ENCODE measurements at regions not wholly inside any gene's neighbourhood (a gene's known extent, or its start where the extent isn't known, plus 50 kb on each side); places are given as distances from the start of the nearest gene placed in this dataset.

GRCh38 chr5:96157841-96158291 lies 196.2 kb upstream of the ELL2 start:
- DNase-seq = peak; percentile 9 to 14

GRCh38 chr5:96157077-96157780 lies 195.6 kb upstream of the ELL2 start:
- peak in 1 of 2 experiments; percentile 2 for DNase-seq

- DNase-seq = no peak
Observed at GRCh38 chr5:96155147-96155546, 193.5 kb upstream of the ELL2 start.

GRCh38 chr5:96151891-96152290 lies 190.2 kb upstream of the ELL2 start:
- no peak for DNase-seq

- DNase-seq = no peak
Observed at GRCh38 chr5:96150007-96150406, 188.4 kb upstream of the ELL2 start.

- no peak for DNase-seq
Observed at GRCh38 chr5:96149546-96149945, 187.9 kb upstream of the ELL2 start.

GRCh38 chr5:96149021-96149420 lies 187.4 kb upstream of the ELL2 start:
- no peak for DNase-seq

GRCh38 chr5:96148376-96148775 lies 186.7 kb upstream of the ELL2 start:
- no peak for DNase-seq

- no peak for DNase-seq
Observed at GRCh38 chr5:96147866-96148265, 186.2 kb upstream of the ELL2 start.

GRCh38 chr5:96146675-96147074 lies 185.0 kb upstream of the ELL2 start:
- DNase-seq = no peak

- no peak for DNase-seq
Observed at GRCh38 chr5:96144289-96144688, 182.6 kb upstream of the ELL2 start.

- DNase-seq = no peak
Observed at GRCh38 chr5:96143450-96143849, 181.8 kb upstream of the ELL2 start.

- no peak for DNase-seq
Observed at GRCh38 chr5:96142786-96143434, 181.3 kb upstream of the ELL2 start.

GRCh38 chr5:96142184-96142781 lies 180.6 kb upstream of the ELL2 start:
- DNase-seq = no peak

GRCh38 chr5:96141749-96142148 lies 180.1 kb upstream of the ELL2 start:
- no peak for DNase-seq

- DNase-seq = no peak
Observed at GRCh38 chr5:96140496-96140895, 178.8 kb upstream of the ELL2 start.

GRCh38 chr5:96140084-96140483 lies 178.4 kb upstream of the ELL2 start:
- DNase-seq = no peak

GRCh38 chr5:96134886-96135285 lies 173.2 kb upstream of the ELL2 start:
- no peak for DNase-seq

- no peak for DNase-seq
Observed at GRCh38 chr5:96133341-96134079, 171.9 kb upstream of the ELL2 start.

GRCh38 chr5:96129276-96129675 lies 167.6 kb upstream of the ELL2 start:
- no peak for DNase-seq

GRCh38 chr5:96128204-96128864 lies 166.7 kb upstream of the ELL2 start:
- DNase-seq = no peak

- DNase-seq = no peak
Observed at GRCh38 chr5:96127538-96127937, 165.9 kb upstream of the ELL2 start.
